Endodermal cell (in vitro differentiated cells): ENCODE measurements at regions not wholly inside any gene's neighbourhood (a gene's known extent, or its start where the extent isn't known, plus 50 kb on each side); places are given as distances from the start of the nearest gene placed in this dataset.

ENCODE experiments used
- DNase-seq: peaks from one replicate; pipeline ENCODE4 v3.0.0-alpha.2; 2017
- H3K27ac ChIP-seq: 2 replicates; pipeline ENCODE4 v1.5.1; 2013; ENCODE audit warnings: mild to moderate bottlenecking, low read depth, low read length, moderate library complexity
- H3K27me3 ChIP-seq: 2 replicates; pipeline ENCODE4 v1.6.1; 2013; ENCODE audit warnings: mild to moderate bottlenecking, low read length, moderate library complexity; ENCODE audit not compliant: insufficient read depth, control insufficient read depth, poor library complexity, severe bottlenecking
- H3K36me3 ChIP-seq: 2 replicates; pipeline ENCODE4 v1.7.0; 2013; ENCODE audit warnings: mild to moderate bottlenecking, low read length, moderate library complexity; ENCODE audit not compliant: control insufficient read depth, insufficient read depth
- H3K4me1 ChIP-seq: one replicate; pipeline ENCODE4 v1.7.0; 2013; ENCODE audit warnings: low read length; ENCODE audit not compliant: control insufficient read depth, insufficient read depth
- H3K4me3 ChIP-seq: 2 replicates; pipeline ENCODE4 v1.5.1; 2013; ENCODE audit warnings: mild to moderate bottlenecking, low read length, moderate library complexity
- H3K9ac ChIP-seq: 2 replicates; pipeline ENCODE4 v1.6.1; 2013; ENCODE audit warnings: mild to moderate bottlenecking, low read length, moderate library complexity; ENCODE audit not compliant: poor library complexity, severe bottlenecking; ENCODE audit errors: extremely low read depth
- H3K9me3 ChIP-seq: 2 replicates; pipeline ENCODE4 v1.6.1; 2013; ENCODE audit warnings: mild to moderate bottlenecking, low read length, moderate library complexity; ENCODE audit not compliant: control insufficient read depth
- H3K27ac Mint-ChIP-seq: 2 replicates; pipeline ENCODE4 v1.8.0; 2020; ENCODE audit warnings: mixed read lengths
- H3K27me3 Mint-ChIP-seq: 2 replicates; pipeline ENCODE4 v1.8.0; 2021; ENCODE audit warnings: mild to moderate bottlenecking, mixed read lengths; ENCODE audit not compliant: insufficient read depth
- H3K36me3 Mint-ChIP-seq: 2 replicates; pipeline ENCODE4 v1.8.0; 2020; ENCODE audit warnings: low read depth, mixed read lengths
- H3K4me1 Mint-ChIP-seq: 2 replicates; pipeline ENCODE4 v1.8.0; 2020; ENCODE audit warnings: mixed read lengths
- H3K4me3 Mint-ChIP-seq: 2 replicates; pipeline ENCODE4 v1.8.0; 2020; ENCODE audit warnings: mild to moderate bottlenecking, moderate library complexity, mixed read lengths
- H3K9me3 Mint-ChIP-seq: 2 replicates; pipeline ENCODE4 v1.8.0; 2020; ENCODE audit warnings: mild to moderate bottlenecking, mixed read lengths
- WGBS, 2 experiments: methylation state at CpG; one replicate each; pipeline versions ENCODE4 v1.1.5 to v1.1.7; 2013; ENCODE audit warnings: missing lambda C conversion rate in 2 of 2, mixed read lengths in 1 of 2; ENCODE audit not compliant: insufficient coverage in 1 of 2, insufficient read length in 1 of 2; 5-methylcytosine and 5-hydroxymethylcytosine counted together
- TF ChIP-seq, protein P1 (sequence below): fragments of 200-600 bp; sonication (generic); conservative IDR thresholded peaks from 2 replicates; pipeline ENCODE4 v1.5.0; 2021; ENCODE audit warnings: antibody characterized with exemption, mild to moderate bottlenecking

DNA sequence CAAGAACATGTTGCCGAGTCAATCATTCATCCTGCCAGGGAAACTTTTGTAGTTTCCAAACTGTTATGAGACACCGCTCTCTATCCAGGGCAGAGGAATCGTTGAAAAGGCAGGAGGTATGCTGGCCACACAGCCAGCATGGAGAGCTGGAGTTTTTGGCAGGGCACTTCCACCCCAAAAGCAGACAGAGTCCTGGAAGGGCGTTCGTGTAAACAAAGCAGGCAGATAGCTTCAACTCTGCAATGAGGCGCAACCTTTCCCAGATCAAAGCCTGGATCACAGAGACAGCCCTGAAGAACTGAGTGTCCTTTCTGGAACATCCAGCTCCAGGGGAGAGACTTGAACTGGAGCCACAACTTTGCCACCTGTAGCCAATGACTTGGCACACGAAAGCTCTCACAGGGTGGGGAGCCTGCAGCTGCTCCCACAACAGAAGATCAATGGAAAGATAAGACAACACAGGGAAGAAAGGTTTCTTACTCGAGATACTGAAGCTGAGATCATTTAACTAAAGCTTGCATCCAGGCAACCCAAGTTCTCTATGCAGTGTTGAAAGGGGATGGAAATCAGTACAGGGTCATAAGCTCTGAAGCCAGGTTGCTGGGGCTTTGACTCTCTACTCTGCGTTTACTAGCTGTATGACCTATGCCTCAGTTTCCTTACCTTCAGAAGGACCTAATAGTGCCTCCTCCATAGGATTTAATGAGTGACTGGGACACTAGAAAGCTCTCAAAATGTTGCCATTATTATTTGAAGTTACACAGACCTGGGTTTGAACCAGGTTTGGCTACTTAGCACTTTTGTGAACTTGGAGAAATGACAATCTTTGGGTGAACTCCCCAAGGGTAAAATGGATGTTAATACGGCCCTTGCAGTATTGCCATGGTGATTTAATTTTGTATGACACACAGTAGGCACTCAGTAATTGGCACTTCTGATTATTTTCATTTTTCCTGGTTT is 434.8 kb upstream of the NPVF start:
- Histone ChIP-seq H3K27ac (no peak overlapping the region), H3K4me1 (no peaks in the 10 kb centered on the region), H3K36me3 (no peaks in the 10 kb centered on the region), H3K4me3 (no peak overlapping the region), H3K9me3 (no peaks in the 10 kb centered on the region), H3K9ac (no peak overlapping the region), H3K27me3 (no peaks in the 10 kb centered on the region)
- TF ChIP-seq, protein P1, sequence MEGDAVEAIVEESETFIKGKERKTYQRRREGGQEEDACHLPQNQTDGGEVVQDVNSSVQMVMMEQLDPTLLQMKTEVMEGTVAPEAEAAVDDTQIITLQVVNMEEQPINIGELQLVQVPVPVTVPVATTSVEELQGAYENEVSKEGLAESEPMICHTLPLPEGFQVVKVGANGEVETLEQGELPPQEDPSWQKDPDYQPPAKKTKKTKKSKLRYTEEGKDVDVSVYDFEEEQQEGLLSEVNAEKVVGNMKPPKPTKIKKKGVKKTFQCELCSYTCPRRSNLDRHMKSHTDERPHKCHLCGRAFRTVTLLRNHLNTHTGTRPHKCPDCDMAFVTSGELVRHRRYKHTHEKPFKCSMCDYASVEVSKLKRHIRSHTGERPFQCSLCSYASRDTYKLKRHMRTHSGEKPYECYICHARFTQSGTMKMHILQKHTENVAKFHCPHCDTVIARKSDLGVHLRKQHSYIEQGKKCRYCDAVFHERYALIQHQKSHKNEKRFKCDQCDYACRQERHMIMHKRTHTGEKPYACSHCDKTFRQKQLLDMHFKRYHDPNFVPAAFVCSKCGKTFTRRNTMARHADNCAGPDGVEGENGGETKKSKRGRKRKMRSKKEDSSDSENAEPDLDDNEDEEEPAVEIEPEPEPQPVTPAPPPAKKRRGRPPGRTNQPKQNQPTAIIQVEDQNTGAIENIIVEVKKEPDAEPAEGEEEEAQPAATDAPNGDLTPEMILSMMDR = no peak
- Mint-ChIP-seq H3K9me3 (no peaks in the 10 kb centered on the region), H3K36me3 (no peaks in the 10 kb centered on the region), H3K27me3 (no peaks in the 10 kb centered on the region), H3K27ac (no peak overlapping the region), H3K4me3 (no peak overlapping the region), H3K4me1 (no peaks in the 10 kb centered on the region)
- WGBS, 2 experiments = 88 to 93% methylated on average over 8 to 10 of the region's 10 CpGs
- DNase-seq = no peak

DNA sequence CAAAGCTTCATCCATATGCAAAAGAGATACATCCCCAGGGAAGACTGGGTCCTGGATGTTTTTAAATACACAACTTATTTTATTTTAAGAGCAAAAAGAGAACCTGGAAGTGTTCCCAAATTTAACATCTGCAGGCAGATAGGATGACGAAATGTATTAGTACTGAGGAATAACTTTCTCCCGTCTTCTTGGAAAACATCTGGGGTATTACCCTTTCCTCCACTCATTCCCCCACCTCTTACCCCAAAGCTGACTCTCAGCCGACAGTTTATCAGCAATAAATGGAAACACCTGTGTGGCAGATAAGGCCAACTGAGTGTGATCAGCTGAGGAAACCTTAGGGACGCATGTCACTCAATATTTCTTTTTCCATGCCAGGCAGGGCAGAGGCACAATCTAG is 435.6 kb upstream of the NPVF start:
- no peak overlapping the region for H3K4me3 Mint-ChIP-seq
- TF ChIP-seq, protein P1 = no peak
- H3K27ac Mint-ChIP-seq = no peak overlapping the region
- Histone ChIP-seq H3K36me3 (no peaks in the 10 kb centered on the region), H3K27ac (no peak overlapping the region), H3K4me3 (no peak overlapping the region), H3K9me3 (no peaks in the 10 kb centered on the region), H3K9ac (no peak overlapping the region), H3K27me3 (no peaks in the 10 kb centered on the region), H3K4me1 (no peaks in the 10 kb centered on the region)
- 87 to 100% methylated on average over 1 to 4 of the region's 4 CpGs for WGBS, 2 experiments
- H3K36me3 Mint-ChIP-seq = no peaks in the 10 kb centered on the region
- no peaks in the 10 kb centered on the region for H3K9me3 Mint-ChIP-seq
- no peaks in the 10 kb centered on the region for H3K4me1 Mint-ChIP-seq
- no peaks in the 10 kb centered on the region for H3K27me3 Mint-ChIP-seq
- no peak for DNase-seq

DNA sequence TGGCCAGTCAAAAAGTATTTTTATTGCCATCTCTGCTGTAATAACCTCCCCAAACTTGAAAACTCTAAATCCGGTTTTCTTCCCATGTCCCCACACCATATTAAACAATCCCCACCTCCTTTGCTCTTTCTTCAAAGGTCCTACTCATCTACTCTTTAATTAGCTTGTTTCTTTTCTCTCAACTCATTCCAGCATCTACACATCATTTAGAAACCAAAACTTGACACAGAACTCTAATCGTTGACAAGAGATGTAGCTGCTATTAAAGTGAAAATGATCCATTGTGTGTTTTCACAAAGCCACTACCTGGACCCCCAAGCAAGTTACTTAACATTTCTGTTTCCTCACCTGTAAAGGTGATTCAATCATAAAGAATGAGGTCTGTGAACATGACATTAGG is 436.3 kb upstream of the NPVF start:
- Mint-ChIP-seq H3K4me3 (no peak overlapping the region), H3K27ac (no peak overlapping the region), H3K36me3 (no peaks in the 10 kb centered on the region), H3K9me3 (no peaks in the 10 kb centered on the region), H3K4me1 (no peaks in the 10 kb centered on the region), H3K27me3 (no peaks in the 10 kb centered on the region)
- Histone ChIP-seq H3K9ac (no peak overlapping the region), H3K4me1 (no peaks in the 10 kb centered on the region), H3K36me3 (no peaks in the 10 kb centered on the region), H3K27ac (no peak overlapping the region), H3K4me3 (no peak overlapping the region), H3K9me3 (no peaks in the 10 kb centered on the region), H3K27me3 (no peaks in the 10 kb centered on the region)
- TF ChIP-seq, protein P1 = no peak
- DNase-seq = no peak
- 76 to 92% methylated on average over 2 of the region's 2 CpGs for WGBS, 2 experiments
